HG02763 (cell line): ENCODE measurements at regions not wholly inside any gene's neighbourhood (a gene's known extent, or its start where the extent isn't known, plus 50 kb on each side); places are given as distances from the start of the nearest gene placed in this dataset.

Experiments
- ATAC-seq: cut with Tn5 transposase; IDR thresholded peaks from one replicate; pipeline ENCODE4 v1.9.1; 2021; ENCODE audit warnings: mild to moderate bottlenecking, moderate library complexity; ENCODE audit not compliant: unreplicated experiment

DNA sequence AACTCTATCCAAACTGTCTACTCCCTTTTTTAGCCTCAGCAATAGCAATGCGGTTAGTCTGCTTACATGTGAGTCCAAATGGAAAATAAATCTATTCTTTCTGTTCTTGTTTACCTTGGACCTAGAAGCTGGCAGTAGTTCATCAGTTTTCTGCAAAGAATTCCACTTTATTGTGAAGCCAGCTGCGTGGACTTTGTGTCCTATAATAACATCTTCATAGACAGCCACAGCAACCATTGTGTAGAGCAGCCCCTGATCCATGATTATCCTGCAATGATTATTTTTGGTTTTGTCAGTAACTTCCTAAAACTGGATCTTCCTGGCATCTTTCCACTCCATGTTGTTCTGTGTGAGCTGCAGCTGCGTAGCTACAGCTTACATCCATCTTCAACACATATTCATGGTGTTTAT lies 408.7 kb downstream of the NUF2 start:
- ATAC-seq, result no peak

DNA sequence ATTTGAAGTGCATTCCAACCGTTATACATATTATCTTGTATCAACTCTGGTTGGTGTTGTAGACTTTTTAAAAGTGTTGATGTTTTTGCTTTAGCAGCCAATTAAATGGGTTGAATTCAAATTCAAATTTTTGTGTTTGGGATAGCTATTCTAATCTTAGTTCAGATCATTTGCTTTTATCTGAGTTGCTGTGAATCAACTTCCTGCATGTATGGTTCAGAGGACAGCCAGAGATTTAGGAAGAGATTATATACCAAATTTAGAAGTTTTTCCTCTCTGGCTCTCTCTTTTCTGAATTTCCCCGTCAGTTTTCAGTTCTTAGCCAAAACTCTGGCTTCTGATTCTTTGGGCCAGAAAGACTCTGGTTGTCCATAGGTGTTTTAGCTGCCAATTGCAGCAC lies 415.5 kb downstream of the NUF2 start:
- ATAC-seq, result no peak

DNA sequence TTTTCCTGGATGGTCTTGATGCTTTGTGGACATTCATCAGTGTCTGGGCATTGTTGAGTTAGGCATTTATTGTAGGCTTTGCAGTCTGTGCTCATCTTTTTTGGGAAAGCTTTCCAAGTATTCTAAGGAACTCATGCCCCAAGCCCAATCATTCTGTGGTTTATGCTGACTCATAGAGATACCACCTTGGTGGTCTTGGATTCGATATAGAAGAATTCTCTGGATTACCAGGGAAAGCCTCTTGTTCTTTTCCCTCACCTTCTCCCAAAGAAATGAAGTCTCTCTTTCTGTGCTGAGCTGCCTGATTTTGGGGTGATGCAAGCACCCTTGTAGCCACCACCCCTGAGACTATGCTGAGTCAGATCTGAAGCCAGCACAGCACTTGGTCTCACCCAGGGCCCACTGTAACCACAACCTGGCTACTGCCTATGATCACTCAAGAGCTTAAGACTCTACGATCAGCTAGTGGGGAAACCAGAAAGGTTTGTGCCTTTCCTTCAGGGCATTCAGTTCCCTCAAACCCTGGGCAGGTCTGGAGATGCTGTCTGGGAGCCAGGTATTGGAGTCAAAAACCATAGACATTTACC lies 422.6 kb downstream of the NUF2 start:
- ATAC-seq, result no peak

DNA sequence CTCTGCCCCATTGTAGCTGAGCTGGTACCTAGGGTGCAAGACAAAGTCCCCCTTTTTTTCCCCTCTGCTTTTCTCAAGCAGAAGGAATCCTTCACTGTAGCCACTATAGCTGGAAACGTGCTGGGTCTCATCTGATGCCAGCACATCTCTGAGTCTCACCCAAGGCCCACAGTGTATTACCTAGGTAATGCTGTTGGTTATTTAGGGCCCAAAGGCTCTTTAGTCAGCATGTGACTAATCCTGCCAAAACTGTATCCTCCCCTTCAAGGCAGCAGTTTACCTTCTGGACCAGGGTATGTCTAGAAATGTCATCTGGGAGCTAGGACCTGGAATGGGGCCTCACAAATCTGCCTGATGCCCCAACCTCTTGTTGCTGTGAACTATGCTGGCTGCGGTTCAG lies 423.4 kb downstream of the NUF2 start:
- ATAC-seq, result no peak

GRCh38 chr1:163747261-163747660 lies 425.5 kb downstream of the NUF2 start:
- no peak for ATAC-seq

GRCh38 chr1:163747855-163748254 lies 426.1 kb downstream of the NUF2 start:
- ATAC-seq, result no peak

GRCh38 chr1:163758977-163759670 lies 437.4 kb downstream of the NUF2 start:
- ATAC-seq, result no peak

- no peak for ATAC-seq
Observed at GRCh38 chr1:163761898-163762297, 440.1 kb downstream of the NUF2 start.

GRCh38 chr1:163766257-163766918 lies 444.6 kb downstream of the NUF2 start:
- ATAC-seq, result no peak

DNA sequence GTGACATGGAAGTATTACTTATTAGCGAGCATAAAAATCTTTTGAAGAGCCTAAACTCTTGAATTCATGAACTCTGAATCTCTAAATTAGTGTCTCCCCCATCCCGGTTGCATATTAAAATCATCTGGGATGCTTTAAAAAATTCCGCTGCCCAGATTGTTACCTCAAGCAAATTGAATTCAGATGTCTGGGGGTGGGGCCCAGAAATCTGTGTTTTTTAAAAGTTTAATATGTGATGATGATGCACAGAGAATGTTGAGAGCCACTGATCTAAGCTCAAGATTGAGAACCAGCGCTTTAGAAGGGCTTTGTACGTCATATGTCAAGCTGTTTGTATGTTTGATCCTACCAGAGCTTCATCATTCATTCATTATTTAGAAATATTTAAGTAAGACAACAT lies 446.8 kb downstream of the NUF2 start:
- no peak for ATAC-seq

- no peak for ATAC-seq
Observed at GRCh38 chr1:163770265-163770664, 448.5 kb downstream of the NUF2 start.

- ATAC-seq, result no peak
Observed at GRCh38 chr1:163771637-163772036, 449.9 kb downstream of the NUF2 start.

DNA sequence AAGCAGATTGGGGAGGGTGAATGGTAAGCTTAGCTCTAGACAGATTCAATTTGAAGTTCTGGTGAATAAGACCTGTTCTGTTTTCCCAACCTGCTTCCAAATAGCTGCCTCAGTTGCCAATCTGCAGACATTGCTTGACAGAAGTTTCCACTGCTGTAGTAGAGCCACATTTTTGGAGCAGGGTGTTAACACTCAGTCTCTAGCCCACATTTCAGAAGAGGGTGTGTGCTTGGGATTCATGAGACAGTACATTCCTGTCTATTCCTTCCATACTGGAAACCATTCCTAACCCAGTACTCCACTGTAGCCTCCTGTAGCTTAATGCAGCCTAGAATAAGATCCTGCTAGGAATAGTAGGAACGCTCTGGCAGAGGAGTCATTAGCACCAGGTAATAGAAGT lies 450.5 kb downstream of the NUF2 start:
- ATAC-seq, result no peak

DNA sequence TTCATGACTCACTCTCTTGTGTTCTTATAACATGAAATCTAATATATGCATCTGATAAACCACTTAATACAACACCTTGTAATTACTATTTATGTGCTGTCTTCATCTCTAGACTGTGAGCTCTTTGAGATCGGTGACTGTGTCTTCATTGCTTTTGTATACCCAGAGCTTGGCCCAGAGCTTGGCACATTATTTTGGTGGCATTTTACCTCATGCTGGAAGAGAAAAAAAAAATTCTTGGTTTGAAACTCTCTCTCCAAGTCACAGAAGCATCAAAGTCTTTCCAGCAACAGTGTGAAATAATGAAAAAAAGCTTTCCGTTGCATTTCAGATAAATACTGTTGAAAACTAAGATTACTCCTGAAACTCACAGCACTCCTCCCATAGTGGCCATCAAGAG lies 451.6 kb downstream of the NUF2 start:
- ATAC-seq, result no peak

DNA sequence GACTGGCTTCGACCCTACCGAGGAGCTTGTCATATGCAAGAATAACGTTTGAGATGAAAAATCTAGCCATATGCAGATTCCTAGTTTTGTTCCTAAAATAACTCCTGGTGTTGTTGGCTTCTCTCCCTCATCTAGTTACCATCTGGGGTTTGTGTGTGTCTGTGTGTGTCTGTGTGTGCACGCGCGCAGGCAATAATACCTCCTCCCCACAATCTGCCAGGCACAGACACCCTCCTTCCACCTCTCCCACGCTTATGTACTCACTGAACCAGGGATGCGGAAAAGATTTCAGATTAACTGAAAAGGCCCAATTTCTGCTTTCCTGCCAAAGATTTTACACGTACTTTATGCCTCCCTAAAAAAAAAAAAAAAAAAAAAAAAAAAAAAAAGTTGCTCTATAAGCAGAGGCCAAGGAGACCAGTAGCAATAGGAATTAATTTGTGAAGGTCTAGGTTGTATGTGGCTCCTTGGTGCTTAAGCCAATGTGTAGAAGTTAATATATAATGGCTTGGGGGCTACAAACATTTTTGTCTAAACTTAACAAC lies 452.7 kb downstream of the NUF2 start:
- no peak for ATAC-seq

DNA sequence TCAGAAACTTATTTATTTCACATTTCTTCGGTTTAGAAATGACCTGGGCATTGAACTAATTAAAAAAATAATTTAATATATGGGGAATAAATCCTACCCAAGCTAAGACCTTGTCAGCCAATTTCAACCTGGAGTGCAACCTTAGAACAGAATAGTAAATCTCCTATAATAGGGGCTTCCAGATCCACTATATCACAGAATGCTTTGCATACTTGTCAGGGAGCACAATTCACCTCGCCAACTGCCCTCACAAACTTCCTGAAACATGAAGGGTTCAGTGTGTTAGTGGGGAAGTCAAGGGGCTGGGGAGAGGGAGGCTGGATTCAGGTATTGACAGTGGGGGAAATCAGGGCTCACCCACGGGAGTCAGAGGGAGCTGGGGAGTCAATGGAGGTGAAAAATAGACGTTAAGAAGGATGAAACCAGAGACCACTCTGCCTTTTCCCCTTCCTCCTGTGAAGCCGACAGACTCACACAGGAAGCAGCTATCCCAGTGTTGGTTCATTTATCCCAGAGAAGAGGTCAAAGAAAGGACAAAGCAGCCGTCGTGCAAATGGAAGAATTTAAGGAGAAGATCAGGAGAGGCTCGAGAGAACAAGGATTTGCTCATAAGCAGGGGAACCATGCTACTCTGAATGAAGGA lies 453.3 kb downstream of the NUF2 start:
- ATAC-seq, result no peak

GRCh38 chr1:163777205-163777604 lies 455.5 kb downstream of the NUF2 start:
- no peak for ATAC-seq

DNA sequence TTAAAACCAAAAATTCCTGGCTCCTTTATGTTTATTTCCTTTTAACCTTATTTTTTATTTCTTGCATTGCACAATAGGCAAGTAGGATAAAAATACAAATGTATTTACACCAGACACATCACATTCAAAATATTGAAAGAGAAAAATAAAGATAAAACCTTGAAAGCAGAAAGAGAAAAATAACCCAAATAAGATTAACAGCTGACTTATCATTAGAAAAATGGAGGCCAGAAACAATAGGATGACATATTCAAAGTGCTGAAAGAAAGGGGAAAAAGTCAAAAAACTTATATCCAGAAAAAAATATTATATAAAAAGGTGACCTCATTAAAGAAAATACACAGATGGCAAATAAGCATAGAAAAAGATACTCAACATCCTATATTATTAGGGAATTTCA lies 459.4 kb downstream of the NUF2 start:
- no peak for ATAC-seq

- ATAC-seq, result no peak
Observed at GRCh38 chr1:163785868-163786405, 464.2 kb downstream of the NUF2 start.

DNA sequence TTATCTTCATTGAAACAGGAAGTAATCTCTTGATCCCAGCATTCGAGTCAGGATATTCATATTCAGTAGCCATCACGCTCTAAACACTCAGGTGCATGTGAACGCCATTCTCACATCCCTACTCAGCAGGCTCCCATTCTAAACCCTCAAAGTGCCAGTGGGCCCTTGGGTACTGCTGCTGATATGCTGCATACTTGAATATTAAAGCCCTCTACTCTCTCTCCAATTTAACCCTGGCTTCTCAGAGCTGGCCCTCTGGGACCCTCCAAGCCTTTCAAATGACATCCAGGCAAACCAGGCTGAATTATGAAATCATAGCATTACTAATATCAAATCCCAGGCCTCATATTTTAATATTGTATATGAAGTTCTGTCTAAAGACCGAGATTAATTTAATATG lies 468.2 kb downstream of the NUF2 start:
- no peak for ATAC-seq

DNA sequence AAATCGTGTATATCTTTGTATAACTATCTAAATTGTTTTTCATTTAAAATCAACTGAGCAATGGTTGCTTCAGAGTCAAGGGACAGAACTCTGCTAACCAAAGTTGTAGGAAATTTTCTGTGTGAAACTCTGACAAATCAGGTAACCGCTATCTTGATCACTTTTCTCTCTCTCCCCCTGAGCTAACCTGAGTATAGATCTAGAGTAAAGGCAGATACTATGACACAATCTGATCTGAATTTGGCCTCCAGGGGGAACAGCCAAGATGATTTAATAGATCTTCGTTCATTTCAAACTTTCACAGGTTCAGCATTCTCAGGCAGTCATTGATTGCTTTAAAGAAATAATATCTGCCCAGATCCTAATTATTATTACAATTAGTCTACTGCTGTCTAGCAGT lies 472.8 kb downstream of the NUF2 start:
- ATAC-seq, result no peak
